ENCODE measurements at regions not wholly inside any gene's neighbourhood (a gene's known extent, or its start where the extent isn't known, plus 50 kb on each side); places are given as distances from the start of the nearest gene placed in this dataset.

GRCh38 chr1:239861985-239862384 lies 229.7 kb upstream of the FMN2 start:
- DNase-seq (ENCODE audit: extremely low read depth, low read depth, low spot score): no peak

GRCh38 chr1:239868058-239868832 lies 223.4 kb upstream of the FMN2 start:
- DNase-seq (ENCODE audit: extremely low read depth, low read depth, low spot score): no peak

GRCh38 chr1:239870194-239870593 lies 221.5 kb upstream of the FMN2 start:
- no peak for DNase-seq (ENCODE audit: extremely low read depth, low read depth, low spot score)

- DNase-seq (ENCODE audit: extremely low read depth, low read depth, low spot score): no peak
Measured at GRCh38 chr1:239872626-239873025, 219.1 kb upstream of the FMN2 start.

- DNase-seq (ENCODE audit: extremely low read depth, low read depth, low spot score): no peak
Measured at GRCh38 chr1:239874831-239875230, 216.9 kb upstream of the FMN2 start.

- no peak for DNase-seq (ENCODE audit: extremely low read depth, low read depth, low spot score)
Measured at GRCh38 chr1:239879321-239880170, 212.1 kb upstream of the FMN2 start.

- no peak for DNase-seq (ENCODE audit: extremely low read depth, low read depth, low spot score)
Measured at GRCh38 chr1:239882967-239883366, 208.7 kb upstream of the FMN2 start.

- DNase-seq (ENCODE audit: extremely low read depth, low read depth, low spot score): no peak
Measured at GRCh38 chr1:239884796-239885195, 206.9 kb upstream of the FMN2 start.

- no peak for DNase-seq (ENCODE audit: extremely low read depth, low read depth, low spot score)
Measured at GRCh38 chr1:239886266-239886665, 205.4 kb upstream of the FMN2 start.

GRCh38 chr1:239888639-239889038 lies 203.0 kb upstream of the FMN2 start:
- DNase-seq (ENCODE audit: extremely low read depth, low read depth, low spot score): no peak

- DNase-seq (ENCODE audit: extremely low read depth, low read depth, low spot score): no peak
Measured at GRCh38 chr1:239891621-239892358, 199.9 kb upstream of the FMN2 start.

GRCh38 chr1:239892602-239893001 lies 199.1 kb upstream of the FMN2 start:
- no peak for DNase-seq (ENCODE audit: extremely low read depth, low read depth, low spot score)

GRCh38 chr1:239893127-239893731 lies 198.5 kb upstream of the FMN2 start:
- DNase-seq (ENCODE audit: extremely low read depth, low read depth, low spot score): no peak

- no peak for DNase-seq (ENCODE audit: extremely low read depth, low read depth, low spot score)
Measured at GRCh38 chr1:239896569-239896968, 195.1 kb upstream of the FMN2 start.

- no peak for DNase-seq (ENCODE audit: extremely low read depth, low read depth, low spot score)
Measured at GRCh38 chr1:239896980-239897379, 194.7 kb upstream of the FMN2 start.

GRCh38 chr1:239897458-239897857 lies 194.2 kb upstream of the FMN2 start:
- DNase-seq (ENCODE audit: extremely low read depth, low read depth, low spot score): no peak

- peak; percentile 48 for DNase-seq (ENCODE audit: extremely low read depth, low read depth, low spot score)
Measured at GRCh38 chr1:239898062-239898730, 193.5 kb upstream of the FMN2 start.

- DNase-seq (ENCODE audit: extremely low read depth, low read depth, low spot score): no peak
Measured at GRCh38 chr1:239899747-239900146, 191.9 kb upstream of the FMN2 start.

GRCh38 chr1:239906394-239906793 lies 185.3 kb upstream of the FMN2 start:
- no peak for DNase-seq (ENCODE audit: extremely low read depth, low read depth, low spot score)

GRCh38 chr1:239909898-239910297 lies 181.8 kb upstream of the FMN2 start:
- no peak for DNase-seq (ENCODE audit: extremely low read depth, low read depth, low spot score)
